K562 (cell line): ENCODE measurements at regions not wholly inside any gene's neighbourhood (a gene's known extent, or its start where the extent isn't known, plus 50 kb on each side); places are given as distances from the start of the nearest gene placed in this dataset.

Experiments
- CBX3 ChIP-seq, 2 experiments: IDR thresholded peaks; 1 replicate in 1 of 2; 2 replicates in 1 of 2; pipeline ENCODE4 v1.6.1; 2012; ENCODE audit warnings: inconsistent platforms in 2 of 2, low read length in 2 of 2, borderline replicate concordance in 1 of 2, control low read depth in 1 of 2
- CGGBP1 ChIP-seq: fragments of 250-450 bp; sonication (Bioruptor Pico); IDR thresholded peaks from 2 replicates; pipeline ENCODE4 v1.9.0; 2021; ENCODE audit warnings: mild to moderate bottlenecking
- CREB5 ChIP-seq: fragments of 250-450 bp; sonication (Bioruptor Pico); IDR thresholded peaks from 2 replicates; pipeline ENCODE4 v1.5.0; 2020; ENCODE audit warnings: mild to moderate bottlenecking
- MAFF ChIP-seq: IDR thresholded peaks from 2 replicates; pipeline ENCODE4 v1.6.1; 2012; ENCODE audit warnings: low read length, improper control_type of control experiment
- STAT5B ChIP-seq: fragments of 250-450 bp; sonication (Bioruptor Pico); IDR thresholded peaks from 2 replicates; pipeline ENCODE4 v1.8.0; 2021; ENCODE audit warnings: mild to moderate bottlenecking, inconsistent platforms
- TSC22D4 ChIP-seq: fragments of 450-650 bp; IDR thresholded peaks from 2 replicates; pipeline ENCODE4 v1.6.1; 2016; ENCODE audit warnings: missing genetic modification characterization, missing biosample characterization, control low read depth
- XRCC4 ChIP-seq: IDR thresholded peaks from one replicate; pipeline ENCODE4 v1.6.1; 2011; ENCODE audit not compliant: insufficient read depth, insufficient read length; ENCODE audit errors: extremely low read depth
- ZBTB11 ChIP-seq, 3 experiments: fragments of 200-800 bp in 1 of 3; fragments of 250-450 bp in 1 of 3; fragments of 450-650 bp in 1 of 3; sonication (Bioruptor Pico) in 1 of 3; sonication (Bioruptor generic) in 1 of 3; formaldehyde crosslinking in 1 of 3; IDR thresholded peaks; 2 replicates each; pipeline versions ENCODE4 v1.6.1 to v1.8.0; 2016 to 2022; ENCODE audit warnings: mild to moderate bottlenecking in 2 of 3, missing genetic modification characterization in 2 of 3, missing compliant biosample characterization in 1 of 3, moderate library complexity in 1 of 3
- ZBTB2 ChIP-seq: fragments of 450-650 bp; IDR thresholded peaks from 2 replicates; pipeline ENCODE4 v1.6.1; 2016; ENCODE audit warnings: antibody characterized with exemption
- ZNF140 ChIP-seq: fragments of 250-450 bp; sonication (Bioruptor Pico); IDR thresholded peaks from 2 replicates; pipeline ENCODE4 v1.8.0; 2021; ENCODE audit warnings: moderate library complexity, mild to moderate bottlenecking, inconsistent platforms
- ZNF239 ChIP-seq: fragments of 250-450 bp; sonication (Bioruptor Pico); IDR thresholded peaks from 2 replicates; pipeline ENCODE4 v1.4.0; 2020; ENCODE audit warnings: mild to moderate bottlenecking
- ZNF655 ChIP-seq: fragments of 250-450 bp; sonication (Bioruptor Pico); IDR thresholded peaks from 2 replicates; pipeline ENCODE4 v1.5.0; 2021
- ZNF764 ChIP-seq: fragments of 250-450 bp; sonication (Bioruptor Pico); IDR thresholded peaks from 2 replicates; pipeline ENCODE4 v1.4.0; 2020; ENCODE audit warnings: low read depth, mild to moderate bottlenecking, moderate library complexity
- TF ChIP-seq, protein P1 (sequence below): sonication (generic); formaldehyde crosslinking; IDR thresholded peaks from 2 replicates; pipeline ENCODE4 v1.5.0; 2020; ENCODE audit warnings: missing genetic modification reagents
- TF ChIP-seq, protein P2 (sequence below): fragments of 250-450 bp; sonication (Bioruptor Pico); IDR thresholded peaks from 2 replicates; pipeline ENCODE4 v1.8.0; 2021; ENCODE audit warnings: mild to moderate bottlenecking, moderate library complexity

DNA sequence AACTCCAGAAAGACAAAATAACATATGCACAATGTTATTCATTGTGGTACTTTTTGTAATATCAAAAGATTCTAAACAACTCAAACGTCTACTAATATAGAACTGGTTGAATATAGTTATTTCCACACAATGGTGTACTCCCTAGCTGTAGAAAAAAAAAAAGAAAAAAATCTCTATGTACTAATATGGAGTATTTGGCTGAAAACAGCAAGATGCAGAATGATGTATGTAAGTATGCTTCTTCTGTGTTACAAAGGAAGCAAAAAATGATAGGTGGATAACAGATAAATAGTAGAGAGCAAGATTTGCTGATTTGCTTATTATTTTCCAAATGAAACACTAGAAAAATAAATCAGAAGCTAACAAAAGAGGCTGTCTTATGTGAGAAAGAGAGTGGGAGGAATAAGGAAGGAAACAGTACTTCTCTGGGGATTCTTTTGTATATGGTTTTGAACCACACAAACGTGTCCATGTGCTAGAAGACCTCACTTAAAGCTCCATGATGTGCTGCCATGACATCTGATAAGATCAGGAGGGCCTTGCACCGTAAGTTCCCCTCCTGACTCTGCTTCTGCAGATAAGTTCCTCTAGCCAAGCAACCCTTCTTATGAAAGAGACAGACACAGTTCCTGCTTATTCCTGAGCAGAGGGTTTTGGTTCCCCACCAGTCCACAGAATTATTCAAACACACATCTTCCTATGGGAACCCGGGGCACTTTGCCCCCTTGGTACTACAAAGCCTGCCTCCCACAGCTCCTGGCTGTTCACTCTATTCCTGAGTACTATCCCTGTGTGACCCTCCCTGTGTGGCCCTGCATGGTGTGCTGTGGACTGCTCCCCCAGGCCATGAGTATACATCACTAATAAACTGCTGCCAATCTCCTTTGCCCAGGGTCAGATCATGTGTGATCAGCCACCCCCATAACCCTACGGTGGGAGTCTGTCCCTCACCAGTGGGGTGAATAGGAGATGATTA, 159.1 kb downstream of the CCDC71L start (continued):
- TF ChIP-seq, protein P1, sequence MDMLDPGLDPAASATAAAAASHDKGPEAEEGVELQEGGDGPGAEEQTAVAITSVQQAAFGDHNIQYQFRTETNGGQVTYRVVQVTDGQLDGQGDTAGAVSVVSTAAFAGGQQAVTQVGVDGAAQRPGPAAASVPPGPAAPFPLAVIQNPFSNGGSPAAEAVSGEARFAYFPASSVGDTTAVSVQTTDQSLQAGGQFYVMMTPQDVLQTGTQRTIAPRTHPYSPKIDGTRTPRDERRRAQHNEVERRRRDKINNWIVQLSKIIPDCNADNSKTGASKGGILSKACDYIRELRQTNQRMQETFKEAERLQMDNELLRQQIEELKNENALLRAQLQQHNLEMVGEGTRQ = no peak
- TF ChIP-seq XRCC4 = no peak
- peak in 1 of 2 experiments; percentile 89; a peak in 1 of 3 replicates for TF ChIP-seq CBX3 (IDR thresholded peaks at IDR 0.05; ENCODE audit: borderline replicate concordance in 1 of 2, low read length in 2 of 2)
- no peak for TF ChIP-seq ZNF655
- TF ChIP-seq ZBTB11 (CRISPR knock-in tag; IDR thresholded peaks at IDR 0.05) = peak in 1 of 3 experiments; percentile 94; a peak in 2 of 6 replicates
- TF ChIP-seq TSC22D4 = no peak
- no peak for TF ChIP-seq STAT5B (CRISPR knock-in tag)
- peak; percentile 29; the same call in 1 of the 2 replicates for TF ChIP-seq ZBTB2
- peak; percentile 73 for TF ChIP-seq ZNF239 (CRISPR knock-in tag)
- TF ChIP-seq MAFF = no peak
- no peak for TF ChIP-seq CGGBP1 (CRISPR knock-in tag)
- TF ChIP-seq ZNF764 (CRISPR knock-in tag) = 0 out of 2 replicates have a peak, but pooled peaks have one; percentile 54
- TF ChIP-seq, protein P2, sequence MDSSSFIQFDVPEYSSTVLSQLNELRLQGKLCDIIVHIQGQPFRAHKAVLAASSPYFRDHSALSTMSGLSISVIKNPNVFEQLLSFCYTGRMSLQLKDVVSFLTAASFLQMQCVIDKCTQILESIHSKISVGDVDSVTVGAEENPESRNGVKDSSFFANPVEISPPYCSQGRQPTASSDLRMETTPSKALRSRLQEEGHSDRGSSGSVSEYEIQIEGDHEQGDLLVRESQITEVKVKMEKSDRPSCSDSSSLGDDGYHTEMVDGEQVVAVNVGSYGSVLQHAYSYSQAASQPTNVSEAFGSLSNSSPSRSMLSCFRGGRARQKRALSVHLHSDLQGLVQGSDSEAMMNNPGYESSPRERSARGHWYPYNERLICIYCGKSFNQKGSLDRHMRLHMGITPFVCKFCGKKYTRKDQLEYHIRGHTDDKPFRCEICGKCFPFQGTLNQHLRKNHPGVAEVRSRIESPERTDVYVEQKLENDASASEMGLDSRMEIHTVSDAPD (CRISPR knock-in tag) = no peak
- no peak for TF ChIP-seq CREB5
- TF ChIP-seq ZNF140 (CRISPR knock-in tag) = no peak
